Right renal pelvis (tissue), 4 donors: ENCODE measurements at regions not wholly inside any gene's neighbourhood (a gene's known extent, or its start where the extent isn't known, plus 50 kb on each side); places are given as distances from the start of the nearest gene placed in this dataset.

Experiments
- DNase-seq, 4 donors: peaks; one replicate each; pipeline ENCODE4 v3.0.0-alpha.2; 2013; ENCODE audit warnings: low read depth in 4 of 4, low spot score in 3 of 4, missing footprints in 1 of 4

GRCh38 chr16:49910541-49911071, 54.7 kb upstream of the ZNF423 start:
- peak in 1 of 4 donors; percentile 25 for DNase-seq

- no peak for DNase-seq
Measured at GRCh38 chr16:49911430-49911829, 55.5 kb upstream of the ZNF423 start.

- DNase-seq = no peak
Measured at GRCh38 chr16:49912721-49913120, 56.8 kb upstream of the ZNF423 start.

- DNase-seq = no peak
Measured at GRCh38 chr16:49913720-49914119, 57.8 kb upstream of the ZNF423 start.

GRCh38 chr16:49914657-49915056, 58.7 kb upstream of the ZNF423 start:
- no peak for DNase-seq

GRCh38 chr16:49918257-49918656, 62.3 kb upstream of the ZNF423 start:
- no peak for DNase-seq

GRCh38 chr16:49919327-49919726, 63.4 kb upstream of the ZNF423 start:
- no peak for DNase-seq

GRCh38 chr16:49920397-49920796, 64.5 kb upstream of the ZNF423 start:
- DNase-seq = no peak

GRCh38 chr16:49921106-49921505, 65.2 kb upstream of the ZNF423 start:
- DNase-seq = no peak

GRCh38 chr16:49921791-49922456, 66.0 kb upstream of the ZNF423 start:
- peak; percentile 61 to 77 (median 68) for DNase-seq

- no peak for DNase-seq
Measured at GRCh38 chr16:49923411-49923810, 67.5 kb upstream of the ZNF423 start.

- no peak for DNase-seq
Measured at GRCh38 chr16:49924078-49924477, 68.2 kb upstream of the ZNF423 start.

GRCh38 chr16:49926941-49927340, 71.0 kb upstream of the ZNF423 start:
- no peak for DNase-seq

- no peak for DNase-seq
Measured at GRCh38 chr16:49928176-49929041, 72.5 kb upstream of the ZNF423 start.

- DNase-seq = no peak
Measured at GRCh38 chr16:49929626-49930025, 73.7 kb upstream of the ZNF423 start.

- no peak for DNase-seq
Measured at GRCh38 chr16:49930841-49931240, 74.9 kb upstream of the ZNF423 start.

- no peak for DNase-seq
Measured at GRCh38 chr16:49931266-49931665, 75.4 kb upstream of the ZNF423 start.

GRCh38 chr16:49931916-49932315, 76.0 kb upstream of the ZNF423 start:
- DNase-seq = no peak

GRCh38 chr16:49932434-49932833, 76.5 kb upstream of the ZNF423 start:
- no peak for DNase-seq

- DNase-seq = no peak
Measured at GRCh38 chr16:49932946-49933345, 77.0 kb upstream of the ZNF423 start.

- DNase-seq = no peak
Measured at GRCh38 chr16:49936791-49937190, 80.9 kb upstream of the ZNF423 start.

GRCh38 chr16:49937886-49938285, 82.0 kb upstream of the ZNF423 start:
- no peak for DNase-seq
